ENCODE measurements at regions not wholly inside any gene's neighbourhood (a gene's known extent, or its start where the extent isn't known, plus 50 kb on each side); places are given as distances from the start of the nearest gene placed in this dataset.
"Not testable (repeated sequence)": the region's sequence is repeated elsewhere in the genome, so short reads cannot be mapped to it uniquely, and the experiment has no call there.

DNA sequence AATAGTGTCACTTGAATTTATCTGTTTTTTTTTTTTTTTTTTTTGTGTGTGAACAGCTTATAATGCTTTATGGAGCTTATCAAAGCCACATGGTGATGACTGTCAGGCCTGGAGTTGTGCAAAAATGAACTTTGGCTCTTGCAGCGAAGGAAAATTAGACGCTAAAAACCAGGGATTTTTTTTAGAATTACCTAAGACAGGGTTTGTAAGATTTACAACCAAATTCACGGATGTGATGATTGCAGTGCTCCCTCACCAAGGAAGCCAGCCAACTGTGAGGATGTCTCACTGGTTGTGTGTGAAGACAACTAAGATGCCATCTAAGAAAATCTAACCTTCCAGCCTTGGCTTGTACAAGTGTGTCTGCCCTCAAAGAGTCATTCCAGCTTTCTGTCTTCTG is 127.1 kb upstream of the SLC4A4 start:
- DNase-seq = no peak

DNA sequence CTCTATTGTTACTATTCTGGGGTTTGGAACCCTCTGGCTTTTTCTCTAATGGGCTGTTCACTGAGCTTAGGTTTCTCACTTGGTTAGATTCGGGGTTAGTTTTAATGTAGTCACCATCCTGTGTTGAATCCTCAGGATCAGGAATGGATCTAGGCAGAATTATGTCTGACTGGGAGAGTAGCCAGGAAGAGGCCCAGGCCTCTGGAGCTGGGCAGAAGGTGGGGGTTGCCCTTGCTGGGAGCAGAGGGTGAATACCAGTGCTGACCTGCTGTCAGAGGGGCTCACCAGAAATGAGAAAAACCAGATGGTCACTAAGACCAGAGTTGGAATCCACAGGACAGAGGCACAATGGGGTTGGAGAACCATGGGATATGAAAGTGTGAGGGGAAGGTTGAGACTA is 126.6 kb upstream of the SLC4A4 start:
- DNase-seq = no peak

DNA sequence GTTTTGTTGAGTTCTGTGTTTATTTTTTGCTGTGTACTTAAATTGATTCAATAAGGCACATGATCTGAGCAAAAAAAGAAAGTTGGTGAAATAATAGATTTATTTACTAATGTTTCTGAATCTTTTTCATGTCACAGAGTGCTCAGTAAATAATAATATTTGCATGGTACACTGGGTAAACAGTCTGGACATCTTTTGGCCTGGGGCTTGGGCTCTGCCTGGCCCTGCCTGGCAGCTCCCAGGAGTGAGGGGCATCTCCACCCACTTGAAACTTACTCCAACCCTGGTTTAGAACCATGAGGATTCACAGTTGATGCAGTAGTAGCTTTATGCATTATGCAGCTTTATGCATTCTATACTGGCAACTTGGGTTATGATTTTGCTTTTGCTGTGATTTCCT is 124.2 kb upstream of the SLC4A4 start:
- DNase-seq = no peak

DNA sequence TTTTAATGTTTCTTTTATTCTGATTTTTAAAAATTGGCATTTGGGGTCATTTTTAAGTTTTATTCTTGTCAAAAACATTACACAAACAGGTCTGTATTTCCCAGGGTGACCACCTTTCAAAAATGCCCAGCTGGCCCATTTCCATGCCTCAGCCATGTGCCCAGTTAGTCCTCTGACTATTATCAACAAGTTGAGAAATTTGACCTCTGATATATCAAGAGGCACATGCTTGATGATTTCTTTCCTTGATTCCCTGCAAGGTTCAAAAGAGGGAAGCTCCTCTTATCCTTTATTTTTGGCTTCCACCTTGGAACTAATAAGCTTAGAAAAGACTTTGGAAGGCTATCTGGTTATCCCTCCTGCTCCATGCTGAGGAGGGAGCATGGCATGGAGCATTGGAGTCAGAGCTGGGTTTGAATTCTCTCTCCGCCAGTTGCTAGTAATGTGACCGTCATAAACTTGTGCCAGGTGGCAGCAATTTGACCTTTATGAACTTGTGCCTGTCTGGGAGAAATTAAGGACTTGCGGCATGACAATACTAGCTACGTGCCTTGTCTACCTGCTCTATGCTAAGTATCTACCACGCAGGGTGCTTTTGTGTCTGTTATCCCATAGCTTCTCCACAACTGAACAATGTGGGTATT is 122.4 kb upstream of the SLC4A4 start:
- DNase-seq = no peak

DNA sequence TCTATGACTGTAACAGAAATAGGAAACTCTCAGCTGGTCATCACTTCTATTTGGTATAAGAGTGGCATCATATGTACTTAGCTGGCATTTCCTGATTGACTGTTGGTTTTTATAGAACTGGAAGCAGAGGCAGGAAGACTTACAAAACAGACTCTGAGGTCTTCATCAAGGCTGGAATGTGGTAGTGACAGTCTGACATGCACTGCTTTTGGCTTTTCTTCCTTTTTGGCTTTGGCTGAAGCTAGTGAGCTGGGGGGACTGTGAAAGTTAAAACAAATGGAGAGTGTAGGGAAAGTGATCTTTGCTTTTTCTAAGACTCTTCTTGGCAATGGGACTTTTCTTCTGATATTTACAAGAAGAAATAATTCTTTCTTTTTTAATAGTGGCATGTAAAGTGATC is 121.1 kb upstream of the SLC4A4 start:
- DNase-seq = no peak

DNA sequence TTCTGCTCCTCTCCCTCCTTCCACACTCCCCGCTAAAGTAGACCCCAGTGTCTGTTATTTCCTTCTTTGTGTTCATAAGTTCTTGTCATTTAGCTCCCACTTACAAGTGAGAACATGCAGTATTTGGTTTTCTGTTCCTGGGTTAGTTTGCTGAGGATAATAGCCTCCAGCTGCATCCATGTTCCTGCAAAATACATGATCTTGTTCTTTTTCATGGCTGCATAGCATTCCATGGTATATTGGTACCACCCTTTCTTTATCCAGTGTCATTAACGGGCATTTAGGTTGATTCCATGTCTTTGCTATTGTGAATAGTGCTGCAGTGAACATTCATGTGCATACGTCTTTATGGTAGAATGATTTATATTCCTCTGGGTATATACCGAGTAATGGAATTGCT is 118.0 kb upstream of the SLC4A4 start:
- not testable (repeated sequence) for DNase-seq

DNA sequence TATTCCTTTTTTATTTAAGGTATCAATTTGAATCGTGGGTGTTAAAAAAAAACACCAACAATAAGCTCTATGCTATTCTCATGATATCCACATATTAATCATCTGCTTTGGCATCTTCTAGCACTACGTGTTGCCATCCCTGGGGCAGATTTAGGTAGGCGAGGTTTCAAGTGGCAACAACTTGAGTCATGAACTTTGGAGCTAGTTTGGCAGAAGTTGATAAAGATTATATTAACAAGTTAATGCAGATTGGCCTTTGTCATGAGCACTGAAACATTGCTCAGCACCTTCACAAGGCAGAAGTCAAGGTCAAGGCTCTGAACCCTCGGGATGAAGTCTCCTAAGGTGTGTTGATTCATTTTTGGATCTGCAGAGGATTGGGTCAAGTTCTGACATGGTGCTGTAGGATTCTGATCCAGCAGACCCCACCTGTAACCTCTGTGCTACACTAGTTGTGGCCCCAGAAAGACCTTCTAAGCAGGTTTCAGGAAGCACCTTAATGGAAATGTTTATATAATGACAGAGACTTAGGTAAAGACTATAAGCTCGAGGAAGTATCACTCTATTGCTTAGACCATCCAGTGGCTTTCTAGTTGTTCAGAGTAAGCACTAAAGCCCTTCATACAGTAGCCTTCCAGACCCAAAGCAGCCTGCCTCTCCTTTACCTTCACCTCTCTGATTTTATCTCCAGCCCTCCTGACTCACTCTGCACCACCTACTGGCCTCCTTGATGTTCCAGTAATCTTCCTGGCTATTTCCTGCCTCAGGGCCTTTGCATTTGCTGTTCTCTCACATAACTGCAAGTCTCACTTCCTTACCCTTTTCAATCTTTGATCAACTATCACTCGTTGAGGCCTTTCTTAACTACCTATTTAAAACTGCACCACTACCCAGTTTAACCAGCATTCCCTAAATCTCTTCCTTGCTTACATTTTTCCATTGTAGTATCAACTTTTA is 117.0 kb upstream of the SLC4A4 start:
- no peak for DNase-seq

DNA sequence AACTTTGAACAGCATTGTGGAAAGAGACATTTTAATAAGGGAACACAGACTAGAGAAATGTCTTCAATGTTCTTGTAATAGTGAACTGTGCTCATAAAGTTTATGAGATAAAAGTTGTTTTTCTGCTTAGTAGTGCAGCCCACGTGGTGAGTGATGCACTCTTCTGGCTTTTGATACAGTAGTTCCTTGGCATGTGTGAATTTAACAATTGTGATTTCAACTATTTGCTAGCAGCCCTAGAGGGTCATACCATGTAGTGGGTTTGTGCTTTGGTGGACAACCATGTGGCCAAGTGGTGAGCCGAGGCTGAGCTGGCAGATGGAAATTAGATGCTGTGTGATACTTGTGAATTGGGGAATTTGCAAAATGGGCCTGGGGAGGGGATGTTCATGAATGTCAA is 116.2 kb upstream of the SLC4A4 start:
- no peak for DNase-seq

DNA sequence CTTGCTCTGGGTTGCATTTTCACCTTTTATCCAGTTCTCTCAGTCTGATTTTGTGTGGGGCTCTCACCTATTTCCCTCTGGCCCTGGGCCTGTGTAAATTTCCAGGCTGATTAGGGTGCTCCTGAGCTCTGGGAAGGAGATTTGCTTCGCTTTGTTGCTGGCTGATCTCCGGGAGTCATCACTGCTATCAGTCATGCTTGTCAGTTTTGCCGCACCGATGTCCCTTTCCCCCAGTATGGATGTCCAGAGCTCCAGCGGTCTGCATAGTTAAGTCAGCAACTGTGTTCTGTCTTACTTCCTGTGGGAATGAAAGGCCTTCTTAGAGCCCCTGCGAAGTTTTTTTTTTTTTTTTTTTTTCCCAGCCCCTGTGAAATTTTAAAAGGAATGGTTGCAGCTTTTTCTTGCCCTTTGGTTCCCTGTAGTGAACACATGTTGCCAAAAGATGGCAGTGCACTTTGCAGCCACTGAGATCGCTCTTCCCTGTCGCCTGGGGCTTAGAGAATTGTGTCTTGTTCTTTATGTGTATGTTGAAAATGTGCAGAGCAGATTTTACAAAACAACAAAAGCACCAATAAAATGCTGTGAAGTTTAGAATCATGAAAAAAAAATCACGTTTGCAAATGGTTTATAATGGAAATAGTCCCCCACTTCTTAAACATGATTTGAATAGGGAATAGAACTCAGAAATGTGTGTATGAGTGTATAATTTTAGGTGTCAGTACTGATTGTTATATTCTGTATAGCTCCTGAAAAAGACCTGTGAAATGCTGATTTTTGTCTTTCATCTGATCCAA is 109.1 kb upstream of the SLC4A4 start:
- DNase-seq = no peak

DNA sequence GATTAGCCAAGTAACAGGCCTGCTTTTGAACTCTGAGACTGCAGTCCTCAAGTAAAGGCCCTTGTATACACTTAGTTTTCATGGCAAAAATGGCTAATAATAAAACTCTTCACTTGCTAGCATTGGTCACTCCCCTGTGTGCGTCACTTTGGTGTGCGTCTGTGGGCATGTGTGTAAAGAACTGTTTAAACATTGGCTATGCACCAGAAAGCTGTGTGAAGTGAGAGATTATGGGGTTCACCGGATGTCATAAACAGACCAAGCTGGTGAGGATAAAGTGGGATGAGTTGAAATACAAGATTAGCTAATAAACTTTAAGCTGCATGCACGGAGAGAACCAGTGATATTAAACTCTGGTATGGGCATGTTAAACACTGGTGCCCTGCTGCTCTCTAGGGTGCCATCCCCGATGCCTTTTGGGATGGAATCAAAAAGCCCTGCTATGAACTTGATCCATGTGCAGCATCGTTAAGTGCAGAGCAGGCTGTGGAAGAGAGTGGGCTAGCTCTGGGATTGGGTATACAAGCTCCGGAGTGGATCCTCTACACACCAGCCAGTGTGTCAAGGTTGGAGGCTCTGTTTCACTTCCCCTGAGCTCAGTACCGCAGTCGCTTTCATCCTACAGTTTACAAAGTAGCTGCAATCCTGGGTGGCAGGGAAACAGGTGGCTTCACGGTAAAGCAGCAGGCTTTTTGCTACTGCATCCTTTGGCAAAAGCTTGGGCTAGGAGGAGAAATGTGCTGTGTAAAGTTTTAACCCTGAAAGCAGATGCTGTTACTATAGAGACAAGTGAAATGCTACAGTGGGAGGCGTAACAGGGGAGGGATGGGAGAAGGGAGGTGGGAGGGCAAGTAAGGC is 108.3 kb upstream of the SLC4A4 start:
- DNase-seq = no peak

DNA sequence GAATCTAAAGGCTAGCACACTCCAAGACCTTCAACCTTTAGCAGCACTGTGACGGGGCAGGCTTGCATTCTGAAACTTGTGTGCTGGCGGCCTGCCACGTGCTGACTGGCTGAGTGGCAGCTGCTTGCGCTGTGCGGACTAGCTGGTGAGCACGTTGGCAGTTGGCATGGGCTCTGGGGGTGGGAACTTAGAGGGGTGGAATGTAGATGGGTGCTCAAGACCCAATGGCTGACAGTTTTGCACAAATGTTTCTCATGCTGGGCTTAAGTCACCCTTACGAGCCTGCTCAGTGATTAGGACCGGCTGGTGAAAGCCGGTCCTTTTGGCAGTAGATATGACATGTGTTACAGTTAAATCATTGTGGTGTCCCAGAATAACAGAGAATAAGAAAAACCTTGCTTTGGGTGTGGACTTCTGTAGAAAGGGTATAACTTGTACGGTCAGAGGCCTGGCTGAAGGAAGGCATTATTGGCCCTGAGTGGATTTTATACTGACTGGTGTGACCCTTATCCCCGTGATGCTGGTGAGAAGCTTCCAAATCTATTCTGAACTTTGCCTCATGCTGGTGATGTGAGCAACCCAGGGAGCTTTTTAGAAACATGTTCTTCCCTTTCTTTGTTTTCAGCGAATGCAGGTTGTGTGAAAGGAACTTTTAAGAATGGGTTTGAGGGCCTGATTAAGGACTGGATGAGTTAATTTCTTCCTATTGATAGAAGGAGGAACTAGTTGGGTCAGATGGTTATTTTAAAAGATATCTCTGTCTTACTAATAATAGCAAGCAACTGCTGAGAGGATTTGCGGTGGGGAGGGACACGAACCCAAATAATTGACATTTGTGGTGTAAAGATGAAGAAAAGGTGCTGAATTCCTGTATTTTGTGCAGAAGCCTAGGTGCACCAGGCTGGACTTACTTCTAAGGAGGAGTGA is 107.4 kb upstream of the SLC4A4 start:
- DNase-seq = no peak

DNA sequence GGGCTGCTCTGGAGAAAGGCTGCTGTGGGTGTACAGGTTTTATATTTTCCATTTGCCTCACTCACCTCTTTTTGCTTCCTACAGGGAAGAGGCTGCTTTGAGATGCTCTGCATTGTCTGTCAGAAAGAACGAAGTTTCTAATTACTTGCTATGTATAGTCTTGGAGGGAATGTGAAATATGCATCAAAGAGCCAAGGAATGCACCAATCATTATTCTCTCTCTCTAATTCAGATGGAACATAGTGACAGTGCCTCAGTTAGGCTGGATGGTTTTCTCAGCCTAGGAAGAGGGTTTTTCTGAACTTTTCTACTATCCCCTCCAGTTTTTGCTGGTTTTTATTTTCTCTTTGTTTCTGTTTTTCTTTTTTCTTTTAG is 106.8 kb upstream of the SLC4A4 start:
- no peak for DNase-seq

DNA sequence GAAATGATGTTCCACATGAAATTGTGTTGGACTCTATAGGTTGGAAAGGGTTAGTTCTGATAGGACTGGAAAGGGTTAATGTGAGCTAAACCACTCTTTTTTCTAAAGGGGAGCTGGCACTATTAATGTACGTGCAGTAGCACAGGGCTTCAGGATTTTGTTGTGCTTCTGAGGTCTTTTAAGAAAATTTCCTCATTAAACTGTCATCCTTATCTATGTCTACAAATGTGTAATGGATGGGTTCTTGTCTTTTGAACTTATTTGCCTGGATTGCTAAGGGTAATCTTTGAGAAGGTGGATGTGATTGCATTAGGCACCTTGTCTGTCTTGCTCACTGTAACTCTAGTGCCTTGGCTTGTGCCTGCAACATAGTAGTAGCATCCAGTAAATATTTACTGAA is 106.0 kb upstream of the SLC4A4 start:
- DNase-seq = no peak

DNA sequence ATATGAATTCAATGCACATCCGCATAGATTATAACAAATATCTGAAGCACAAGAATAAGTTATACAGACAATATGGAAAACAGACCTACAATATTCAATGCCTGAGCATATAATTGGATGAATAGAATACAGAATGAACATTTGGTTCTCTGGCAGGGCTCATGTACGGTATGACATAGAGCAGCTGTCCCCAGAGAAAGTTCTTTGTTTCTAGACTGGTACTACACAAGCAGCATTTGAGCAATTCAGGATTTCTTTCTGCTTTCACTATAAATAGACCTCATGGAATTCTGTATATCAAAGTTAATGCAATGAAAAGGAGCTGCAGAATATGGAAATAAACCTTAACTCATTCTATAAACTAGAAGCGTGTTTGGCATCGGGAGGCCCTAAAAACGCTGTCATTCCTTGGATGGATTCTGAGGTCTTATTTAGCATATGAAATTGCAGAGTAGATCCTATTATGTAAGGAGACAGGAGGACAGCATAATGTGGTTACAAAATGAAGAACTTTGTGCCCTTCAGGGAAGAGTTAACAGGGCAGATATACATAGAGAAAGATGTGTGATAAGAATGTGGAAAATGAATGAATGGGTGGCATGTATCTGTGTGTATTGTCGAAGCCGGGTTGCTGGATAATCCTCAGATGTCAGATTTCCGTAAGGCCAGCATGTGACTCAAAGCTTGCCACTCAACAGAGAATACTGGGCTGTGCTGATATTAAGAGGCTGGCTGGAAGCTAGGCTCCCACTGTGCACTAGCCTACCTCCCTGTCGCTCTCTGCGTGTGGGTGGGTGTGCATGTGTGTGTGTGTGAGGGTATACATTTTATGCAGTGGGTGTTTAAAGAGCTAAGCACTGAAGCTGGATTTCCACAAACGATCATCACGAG is 103.3 kb upstream of the SLC4A4 start:
- DNase-seq = no peak

DNA sequence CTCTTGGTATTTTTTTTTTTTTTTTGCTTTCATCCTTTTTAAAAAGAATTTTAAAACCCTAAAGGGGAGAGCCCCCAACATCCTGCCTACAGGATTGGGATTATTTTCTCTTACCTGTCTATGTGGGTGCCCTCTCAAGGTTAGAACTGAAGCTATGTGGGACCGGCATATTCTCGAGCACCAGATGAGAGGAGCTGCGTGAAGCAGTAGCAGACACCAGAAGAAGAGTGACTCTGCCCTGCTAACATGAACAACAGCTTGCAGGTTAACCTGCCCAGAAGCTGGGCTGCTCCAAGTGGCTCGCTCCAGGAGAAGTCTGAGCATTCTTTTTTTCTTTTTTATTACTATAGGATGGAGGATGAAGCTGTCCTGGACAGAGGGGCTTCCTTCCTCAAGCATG is 102.6 kb upstream of the SLC4A4 start:
- no peak for DNase-seq

DNA sequence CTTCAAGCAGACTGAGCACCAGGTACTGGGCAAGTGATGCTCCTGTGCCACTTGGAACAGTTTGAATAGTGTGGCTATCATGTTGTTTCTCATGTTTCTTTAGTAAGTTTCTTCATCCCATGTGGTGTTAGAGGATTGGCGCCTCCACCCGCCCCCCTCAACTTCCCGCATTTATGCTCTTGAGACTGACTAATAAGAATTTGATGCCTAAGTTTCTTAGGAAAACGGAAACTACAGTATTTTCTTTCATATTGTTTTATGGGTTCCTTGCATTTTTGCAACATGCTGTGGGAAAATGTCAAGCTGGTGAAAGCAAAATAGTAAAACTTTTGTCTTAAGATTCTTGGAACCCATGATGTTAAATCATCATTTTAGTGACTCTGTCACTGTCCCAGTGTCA is 101.2 kb upstream of the SLC4A4 start:
- no peak for DNase-seq

DNA sequence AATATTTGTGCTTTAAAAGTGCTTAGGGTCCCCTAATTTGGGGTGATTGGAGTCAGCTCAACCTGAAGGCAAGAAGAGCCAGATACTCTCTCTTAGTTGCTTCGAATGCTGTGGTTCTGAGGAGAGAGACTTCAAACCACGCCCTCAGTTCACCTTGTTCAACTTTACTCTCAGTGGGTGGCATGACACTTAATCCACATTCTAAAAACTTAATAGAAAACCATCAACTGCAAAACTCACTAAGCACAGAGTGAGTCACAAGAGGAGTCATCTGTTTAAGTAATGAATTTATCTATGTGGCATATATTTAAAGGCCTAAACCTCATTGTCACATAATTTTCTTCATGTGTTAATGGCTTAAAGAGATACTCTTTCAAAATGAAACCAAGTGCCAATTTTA is 99.5 kb upstream of the SLC4A4 start:
- DNase-seq = no peak

DNA sequence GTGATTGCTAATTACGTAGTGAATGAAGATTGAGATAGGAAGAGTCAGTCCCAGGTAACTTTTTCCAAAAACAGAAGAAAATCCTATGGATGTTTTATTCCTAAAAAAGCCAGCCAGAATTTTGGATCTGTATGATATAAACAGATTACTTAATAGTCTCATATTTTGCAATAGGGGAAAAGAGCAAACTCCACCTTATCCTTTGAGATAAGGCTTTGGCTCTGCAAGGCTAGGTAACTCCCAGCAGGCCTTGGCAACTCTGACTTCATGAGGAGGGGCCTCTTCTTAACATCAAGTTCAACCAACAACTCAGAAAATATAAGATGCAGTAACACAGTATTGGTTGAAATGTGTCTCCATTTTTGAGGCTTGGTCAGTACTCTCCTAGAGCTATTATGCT is 98.7 kb upstream of the SLC4A4 start:
- DNase-seq = no peak

DNA sequence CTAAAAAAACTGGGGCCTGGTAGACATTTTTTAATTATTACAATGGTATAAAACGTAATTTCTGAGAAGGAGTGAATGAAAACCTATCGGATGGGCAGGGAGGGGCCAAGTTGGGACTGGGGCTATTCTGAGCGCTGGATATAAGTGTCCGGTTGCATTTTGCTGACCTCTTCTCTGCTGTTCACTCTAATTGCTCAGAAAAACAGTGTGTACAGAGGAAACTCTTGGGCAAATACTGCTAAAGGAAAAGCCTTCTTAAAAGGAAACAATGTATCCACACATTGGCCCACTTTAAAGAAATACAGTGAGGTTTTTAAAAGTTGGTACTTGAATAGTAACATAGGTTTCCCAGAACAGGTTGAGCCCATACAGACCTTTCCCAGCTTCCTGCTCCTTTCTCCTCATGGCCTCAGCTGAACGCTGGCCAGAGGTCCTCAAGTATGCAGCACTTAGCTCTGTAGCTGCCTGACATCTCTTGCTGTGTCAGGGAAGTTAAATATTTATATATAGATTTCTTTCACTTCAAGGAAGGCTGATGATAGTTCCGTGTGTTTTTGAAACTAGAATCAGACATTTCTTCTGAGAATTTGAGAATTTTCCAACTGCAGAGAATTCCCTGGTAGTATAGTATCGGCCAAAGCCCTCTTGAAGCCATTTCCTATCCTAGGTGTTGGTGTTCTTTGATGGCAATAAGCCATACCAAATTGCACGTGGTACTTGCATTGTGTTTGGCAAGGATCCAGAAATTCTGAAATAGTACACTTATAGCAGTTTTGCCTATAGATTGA is 97.1 kb upstream of the SLC4A4 start:
- no peak for DNase-seq
